Stimulated activated naive CD8-positive, alpha-beta T cell treated with anti-CD3 and anti-CD28 coated beads, Interleukin-15, amount 100 ng/mL, for 72 hours (primary cell): ENCODE measurements at regions not wholly inside any gene's neighbourhood (a gene's known extent, or its start where the extent isn't known, plus 50 kb on each side); places are given as distances from the start of the nearest gene placed in this dataset.
"Not testable (repeated sequence)": the region's sequence is repeated elsewhere in the genome, so short reads cannot be mapped to it uniquely, and the experiment has no call there.

Experiments used
- ATAC-seq: fragments of 150-1000 bp; cut with Tn5 transposase; 2 replicates; pipeline ENCODE4 v1.10.0; 2021; ENCODE audit warnings: mild to moderate bottlenecking, moderate library complexity
- DNase-seq, 2 donors: peaks; one replicate each; pipeline ENCODE4 v3.0.0; 2021 to 2022
- H3K27ac Mint-ChIP-seq, 2 donors: one replicate each; pipeline ENCODE4 v1.8.0; 2022; ENCODE audit warnings: mild to moderate bottlenecking in 2 of 2, mixed read lengths in 2 of 2, moderate library complexity in 2 of 2
- H3K27me3 Mint-ChIP-seq: one replicate; pipeline ENCODE4 v1.8.0; 2022; ENCODE audit warnings: mixed read lengths
- H3K4me1 Mint-ChIP-seq: one replicate; pipeline ENCODE4 v1.8.0; 2022; ENCODE audit warnings: mild to moderate bottlenecking, mixed read lengths
- H3K4me3 Mint-ChIP-seq, 2 donors: one replicate each; pipeline ENCODE4 v1.8.0; 2022; ENCODE audit warnings: mild to moderate bottlenecking in 2 of 2, mixed read lengths in 2 of 2, moderate library complexity in 1 of 2
- H3K9me3 Mint-ChIP-seq, 2 donors: one replicate each; pipeline ENCODE4 v1.8.0; 2022; ENCODE audit warnings: mixed read lengths in 2 of 2

DNA sequence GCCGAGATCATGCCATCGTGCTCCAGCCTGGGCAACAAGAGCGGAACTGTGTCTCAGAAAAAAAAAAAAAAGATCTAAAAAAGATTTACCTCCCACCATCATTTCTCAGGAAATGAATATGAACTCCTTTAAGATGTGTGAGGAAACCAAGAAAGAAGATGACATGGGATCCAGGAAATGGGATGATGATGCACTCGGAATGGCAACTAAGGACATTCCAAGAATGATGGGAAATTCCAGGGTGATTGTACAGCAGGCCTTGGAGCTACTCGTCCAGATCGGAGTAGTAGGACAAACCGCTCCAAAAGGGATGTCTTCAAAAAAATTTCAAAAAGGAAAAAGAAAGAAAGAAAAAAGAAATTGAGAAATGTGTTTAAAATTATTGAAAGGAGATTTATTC is 84.9 kb upstream of the PMAIP1 start:
- H3K9me3 Mint-ChIP-seq: no peaks in the 10 kb centered on the region
- peaks cover 9% of the 10 kb centered on the region for H3K4me1 Mint-ChIP-seq
- no peak overlapping the region for H3K27ac Mint-ChIP-seq
- no peak for DNase-seq
- H3K27me3 Mint-ChIP-seq: peaks cover 42% of the 10 kb centered on the region
- ATAC-seq: no peak
- no peak overlapping the region for H3K4me3 Mint-ChIP-seq

DNA sequence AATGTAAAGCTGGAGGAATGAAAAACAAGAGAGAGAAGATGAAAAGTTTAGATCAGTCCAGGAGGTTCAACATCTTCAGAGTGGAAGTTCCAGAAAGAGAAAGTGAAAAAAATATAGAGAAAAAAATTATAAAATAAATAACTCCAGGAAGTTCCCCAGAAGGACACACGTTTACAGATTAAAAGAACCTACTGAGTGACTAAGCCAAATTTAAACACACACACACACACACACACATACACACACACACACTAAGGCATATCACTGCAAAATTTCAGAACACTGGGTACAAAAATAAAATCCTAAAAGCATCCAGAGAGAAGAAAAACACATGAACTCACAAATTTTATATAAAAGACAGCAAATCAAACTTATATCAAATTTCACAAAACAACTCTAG is 85.9 kb upstream of the PMAIP1 start:
- Mint-ChIP-seq H3K9me3 (no peaks in the 10 kb centered on the region), H3K27me3 (peaks cover 47% of the 10 kb centered on the region), H3K4me3 (no peak overlapping the region), H3K4me1 (peaks cover 9% of the 10 kb centered on the region), H3K27ac (no peak overlapping the region)
- no peak for ATAC-seq
- DNase-seq: no peak

- Mint-ChIP-seq H3K4me3 (no peak overlapping the region), H3K27ac (no peak overlapping the region), H3K4me1 (peaks cover 9% of the 10 kb centered on the region), H3K27me3 (peaks cover 22% of the 10 kb centered on the region), H3K9me3 (no peaks in the 10 kb centered on the region)
- no peak for ATAC-seq
- DNase-seq: no peak
Observed at GRCh38 chr18:59810735-59811520, 88.9 kb upstream of the PMAIP1 start.

GRCh38 chr18:59810183-59810582 is 89.6 kb upstream of the PMAIP1 start:
- Mint-ChIP-seq H3K27me3 (peaks cover 22% of the 10 kb centered on the region), H3K4me3 (no peak overlapping the region), H3K9me3 (no peaks in the 10 kb centered on the region), H3K4me1 (peaks cover 9% of the 10 kb centered on the region), H3K27ac (no peak overlapping the region)
- no peak for DNase-seq
- no peak for ATAC-seq

- Mint-ChIP-seq H3K27me3 (no peaks in the 10 kb centered on the region), H3K9me3 (no peaks in the 10 kb centered on the region), H3K4me1 (peaks cover 8% of the 10 kb centered on the region), H3K27ac (no peak overlapping the region), H3K4me3 (no peak overlapping the region)
- DNase-seq (no peak), ATAC-seq (no peak)
Observed at GRCh38 chr18:59802031-59802430, 97.8 kb upstream of the PMAIP1 start.

DNA sequence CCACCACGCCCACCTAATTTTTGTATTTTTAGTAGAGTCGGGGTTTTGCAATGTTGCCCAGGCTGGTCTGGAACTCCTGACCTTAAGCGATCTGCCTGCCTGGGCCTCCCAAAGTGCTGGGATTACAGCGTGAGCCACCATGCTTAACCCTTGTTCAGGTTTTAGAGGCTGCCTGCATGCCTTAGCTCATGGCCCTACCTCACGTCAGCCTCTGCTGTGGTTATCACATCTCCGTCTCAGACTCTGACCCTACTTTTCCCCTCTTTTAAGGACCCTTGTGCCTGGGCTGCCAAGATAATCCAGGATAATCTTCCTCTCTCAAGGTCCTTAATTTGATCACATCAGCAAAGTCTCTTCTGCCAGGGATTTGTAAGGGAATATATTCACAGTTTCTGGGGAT is 98.2 kb upstream of the PMAIP1 start:
- H3K27me3 Mint-ChIP-seq: no peaks in the 10 kb centered on the region
- H3K27ac Mint-ChIP-seq: no peak overlapping the region
- peaks cover 8% of the 10 kb centered on the region for H3K4me1 Mint-ChIP-seq
- ATAC-seq: no peak
- DNase-seq: no peak
- H3K9me3 Mint-ChIP-seq: no peaks in the 10 kb centered on the region
- no peak overlapping the region for H3K4me3 Mint-ChIP-seq

DNA sequence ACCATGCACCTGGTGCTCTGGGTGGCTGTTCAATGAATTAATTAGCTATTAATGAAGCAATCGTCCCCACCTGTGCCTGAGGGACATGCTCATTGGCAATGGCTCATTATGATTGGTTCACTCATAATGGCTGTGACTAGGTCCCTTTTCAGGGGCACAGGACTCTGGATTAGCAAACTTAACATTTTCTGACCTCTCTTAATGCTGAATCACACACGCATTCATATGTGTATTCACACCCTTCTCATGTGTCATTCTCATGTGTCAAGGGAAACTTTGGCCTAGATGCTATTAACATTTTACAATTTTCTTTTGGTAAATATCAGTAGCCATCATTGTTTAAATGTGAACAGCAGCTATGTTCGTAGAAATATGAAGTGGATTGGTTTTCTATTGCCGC is 98.9 kb upstream of the PMAIP1 start:
- no peak for DNase-seq
- ATAC-seq: no peak
- Mint-ChIP-seq H3K9me3 (no peaks in the 10 kb centered on the region), H3K4me1 (peaks cover 8% of the 10 kb centered on the region), H3K27me3 (no peaks in the 10 kb centered on the region), H3K4me3 (no peak overlapping the region), H3K27ac (peak overlapping the region in 1 of 2 donors; percentile 32)

DNA sequence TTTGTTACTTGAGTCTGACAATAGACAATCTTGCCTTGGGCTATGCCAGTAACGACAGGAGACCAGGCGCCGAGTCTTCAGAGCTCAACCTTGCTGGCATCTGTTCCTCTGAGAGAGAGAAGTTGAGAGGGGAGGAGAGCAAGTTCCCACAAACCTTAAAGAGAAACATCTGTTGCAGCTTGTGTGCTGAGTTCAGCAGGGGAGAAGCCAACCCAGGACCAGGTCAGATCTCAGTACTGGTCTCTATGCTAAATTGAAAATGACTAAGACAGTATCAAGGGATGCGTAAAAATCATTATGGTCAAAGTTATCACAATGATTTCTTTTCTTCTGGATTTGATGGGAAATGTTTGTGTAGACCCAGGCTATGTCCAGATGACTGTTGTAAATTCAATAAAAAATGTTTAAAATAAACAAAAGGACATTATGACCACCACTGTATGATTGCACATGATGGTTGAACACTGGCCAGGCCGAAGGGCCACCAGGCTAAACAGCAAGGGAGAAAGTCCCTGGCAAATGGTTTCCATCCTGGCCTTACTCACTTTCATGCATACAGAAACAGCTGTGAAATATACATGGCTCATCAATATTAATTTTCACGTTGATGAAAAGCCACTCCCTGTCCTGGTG is 100.3 kb upstream of the PMAIP1 start:
- Mint-ChIP-seq H3K27ac (no peak overlapping the region), H3K4me1 (peaks cover 8% of the 10 kb centered on the region), H3K4me3 (no peak overlapping the region), H3K9me3 (no peaks in the 10 kb centered on the region), H3K27me3 (no peaks in the 10 kb centered on the region)
- ATAC-seq: no peak
- no peak for DNase-seq

DNA sequence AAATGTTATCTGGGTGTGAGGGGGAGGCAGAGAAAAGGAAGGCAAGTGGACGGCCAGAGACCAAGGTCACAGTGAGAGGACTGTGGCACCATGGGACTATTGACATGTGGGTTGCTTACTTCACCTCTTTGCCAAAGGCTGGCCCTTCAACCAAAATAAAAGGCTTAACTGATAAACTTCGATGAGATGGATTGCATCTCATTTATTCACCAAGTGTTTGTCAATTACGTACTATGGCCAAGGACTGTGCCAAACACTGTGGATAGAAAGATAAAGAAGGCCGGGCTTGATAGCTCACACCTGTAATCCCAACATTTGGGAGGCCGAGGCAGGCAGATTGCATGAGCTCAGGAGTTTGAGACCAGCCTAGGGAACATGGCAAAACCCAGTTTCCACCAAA is 98.7 kb upstream of the CCBE1 start:
- ATAC-seq: no peak
- H3K4me1 Mint-ChIP-seq: no peaks in the 10 kb centered on the region
- no peak for DNase-seq
- H3K4me3 Mint-ChIP-seq: no peak overlapping the region
- no peaks in the 10 kb centered on the region for H3K9me3 Mint-ChIP-seq
- no peaks in the 10 kb centered on the region for H3K27me3 Mint-ChIP-seq
- H3K27ac Mint-ChIP-seq: no peak overlapping the region

DNA sequence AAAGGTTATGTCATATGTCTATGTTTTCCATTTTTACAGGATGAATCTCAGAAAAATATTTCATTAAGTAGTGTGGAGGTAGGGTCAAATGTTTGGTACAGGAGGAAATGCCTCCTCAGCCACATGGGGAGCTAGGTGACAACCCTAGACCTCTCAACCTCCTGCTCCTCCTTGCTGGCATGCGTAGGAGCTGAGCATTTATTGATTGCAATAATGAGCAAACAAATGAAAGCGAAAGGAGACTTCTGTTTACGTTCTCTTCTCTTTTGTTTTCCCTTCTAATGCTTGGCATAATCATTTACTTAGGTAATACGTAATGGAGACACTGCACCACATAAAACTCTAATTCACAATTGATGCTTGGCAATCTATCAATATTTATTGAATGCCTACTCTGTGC is 95.1 kb upstream of the CCBE1 start:
- Mint-ChIP-seq H3K4me1 (no peaks in the 10 kb centered on the region), H3K27ac (no peak overlapping the region), H3K27me3 (no peaks in the 10 kb centered on the region), H3K4me3 (no peak overlapping the region), H3K9me3 (no peaks in the 10 kb centered on the region)
- ATAC-seq (no peak), DNase-seq (no peak)

DNA sequence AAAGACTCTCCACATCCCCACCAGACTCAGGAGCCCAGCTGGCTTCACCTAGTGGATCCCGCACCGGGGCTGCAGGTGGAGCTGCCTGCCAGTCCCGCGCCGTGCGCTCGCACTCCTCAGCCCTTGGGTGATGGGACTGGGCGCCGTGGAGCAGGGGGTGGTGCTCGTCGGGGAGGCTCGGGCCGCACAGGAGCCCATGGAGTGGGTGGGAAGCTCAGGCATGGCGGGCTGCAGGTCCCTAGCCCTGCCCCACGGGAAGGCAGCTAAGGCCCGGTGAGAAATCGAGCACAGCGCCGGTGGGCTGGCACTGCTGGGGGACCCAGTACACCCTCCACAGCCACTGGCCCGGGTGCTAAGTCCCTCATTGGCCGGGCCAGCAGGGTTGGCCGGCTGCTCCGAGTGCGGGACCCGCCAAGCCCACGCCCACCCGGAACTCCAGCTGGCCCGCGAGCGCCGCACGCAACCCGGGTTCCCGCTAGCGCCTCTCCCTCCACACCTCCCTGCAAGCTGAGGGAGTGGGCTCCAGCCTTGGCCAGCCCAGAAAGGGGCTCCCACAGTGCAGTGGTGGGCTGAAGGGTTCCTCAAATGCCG is 93.2 kb upstream of the CCBE1 start:
- not testable (repeated sequence) for ATAC-seq, H3K4me3 Mint-ChIP-seq, H3K27me3 Mint-ChIP-seq, H3K4me1 Mint-ChIP-seq, H3K9me3 Mint-ChIP-seq, H3K27ac Mint-ChIP-seq, DNase-seq

DNA sequence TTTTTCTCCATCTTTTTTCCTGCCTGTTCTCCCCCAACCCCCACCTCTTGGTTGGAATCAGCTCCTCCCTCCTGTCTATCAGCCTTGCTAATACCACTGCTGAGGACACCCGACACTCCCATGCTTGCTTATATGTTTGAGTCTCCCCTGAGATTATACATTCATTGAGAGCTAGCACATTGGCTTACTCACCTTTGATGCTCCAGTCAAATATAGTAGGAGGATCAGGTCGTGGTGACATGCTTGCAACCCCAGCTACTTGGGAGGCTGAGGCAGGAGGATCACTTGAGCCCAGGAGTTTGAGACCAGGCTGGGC is 91.5 kb upstream of the CCBE1 start:
- DNase-seq: no peak
- Mint-ChIP-seq H3K27ac (no peak overlapping the region), H3K27me3 (no peaks in the 10 kb centered on the region), H3K4me3 (no peak overlapping the region), H3K9me3 (no peaks in the 10 kb centered on the region), H3K4me1 (no peaks in the 10 kb centered on the region)
- ATAC-seq: no peak

DNA sequence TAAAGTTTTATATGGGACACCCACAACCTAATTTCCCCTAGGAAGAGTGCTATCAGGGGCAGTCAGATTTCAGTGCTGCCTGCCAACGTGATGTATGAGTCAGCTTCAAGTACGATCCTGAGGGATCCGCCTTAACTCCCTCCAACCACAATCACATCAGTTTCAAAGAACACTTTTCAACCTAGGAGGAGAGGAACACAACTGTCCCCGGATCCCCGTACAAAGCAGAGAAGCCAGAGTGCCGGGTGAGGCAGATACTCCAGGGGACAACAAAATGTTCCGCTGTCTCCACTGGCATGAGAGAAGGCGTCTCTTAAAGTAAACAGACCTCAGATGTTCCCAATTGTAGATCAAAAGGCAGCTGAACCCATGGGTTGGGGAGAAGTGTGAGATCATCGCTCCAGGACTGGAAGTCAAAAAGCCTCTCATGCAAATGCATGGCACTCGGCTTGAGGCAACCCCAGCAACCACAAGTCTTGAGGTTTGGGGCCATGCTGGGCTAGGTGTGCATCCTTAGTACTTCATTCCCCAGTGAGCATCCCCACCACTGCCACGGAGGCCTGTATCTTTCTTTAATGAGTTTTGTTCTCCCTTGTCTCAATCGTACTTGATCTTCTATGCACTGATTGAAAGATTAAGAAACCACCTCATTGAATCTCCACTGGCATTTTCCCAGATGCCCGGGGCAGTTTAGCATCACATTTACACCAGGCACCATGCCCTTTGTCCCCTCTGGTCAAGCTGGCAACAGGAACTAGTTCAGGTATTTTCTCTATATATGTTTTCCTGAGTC is 91.0 kb upstream of the CCBE1 start:
- Mint-ChIP-seq H3K27ac (no peak overlapping the region), H3K9me3 (no peaks in the 10 kb centered on the region), H3K4me3 (no peak overlapping the region), H3K4me1 (no peaks in the 10 kb centered on the region), H3K27me3 (peaks cover 6% of the 10 kb centered on the region)
- no peak for DNase-seq
- ATAC-seq: no peak

- Mint-ChIP-seq H3K9me3 (no peaks in the 10 kb centered on the region), H3K27ac (no peak overlapping the region), H3K4me1 (no peaks in the 10 kb centered on the region), H3K4me3 (no peak overlapping the region), H3K27me3 (peaks cover 12% of the 10 kb centered on the region)
- no peak for ATAC-seq
- DNase-seq: no peak
Observed at GRCh38 chr18:59784694-59785093, 87.5 kb upstream of the CCBE1 start.

- H3K4me3 Mint-ChIP-seq: no peak overlapping the region
- DNase-seq: no peak
- no peaks in the 10 kb centered on the region for H3K9me3 Mint-ChIP-seq
- peaks cover 12% of the 10 kb centered on the region for H3K27me3 Mint-ChIP-seq
- H3K4me1 Mint-ChIP-seq: no peaks in the 10 kb centered on the region
- ATAC-seq: peak; percentile 58
- no peak overlapping the region for H3K27ac Mint-ChIP-seq
Observed at GRCh38 chr18:59783138-59783537, 85.9 kb upstream of the CCBE1 start.

DNA sequence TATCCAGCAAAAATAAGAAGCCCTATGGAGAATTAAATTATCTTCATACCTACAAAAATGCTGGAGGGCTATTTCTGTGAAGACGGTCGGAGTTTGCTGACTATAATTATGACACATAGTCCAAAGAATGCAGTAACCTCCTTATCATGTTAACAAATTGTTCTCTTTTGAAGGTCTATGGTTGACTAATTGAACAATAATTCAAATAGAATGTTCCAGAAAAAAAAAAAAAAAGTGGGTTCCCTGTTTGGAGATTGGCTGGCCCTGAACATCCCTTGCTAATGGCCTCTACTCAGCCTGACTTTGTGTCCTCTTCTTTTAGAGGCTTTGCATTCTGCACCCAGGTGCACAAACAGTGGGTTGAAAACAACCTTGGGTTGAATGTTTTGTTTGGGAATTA is 82.8 kb upstream of the CCBE1 start:
- H3K9me3 Mint-ChIP-seq: peaks cover 0 to 4% of the 10 kb centered on the region in 2 donors
- peaks cover 20% of the 10 kb centered on the region for H3K27me3 Mint-ChIP-seq
- H3K4me3 Mint-ChIP-seq: no peak overlapping the region
- H3K4me1 Mint-ChIP-seq: no peaks in the 10 kb centered on the region
- DNase-seq (no peak), ATAC-seq (no peak)
- no peak overlapping the region for H3K27ac Mint-ChIP-seq
